ENCODE measurements at regions not wholly inside any gene's neighbourhood (a gene's known extent, or its start where the extent isn't known, plus 50 kb on each side); places are given as distances from the start of the nearest gene placed in this dataset.

DNA sequence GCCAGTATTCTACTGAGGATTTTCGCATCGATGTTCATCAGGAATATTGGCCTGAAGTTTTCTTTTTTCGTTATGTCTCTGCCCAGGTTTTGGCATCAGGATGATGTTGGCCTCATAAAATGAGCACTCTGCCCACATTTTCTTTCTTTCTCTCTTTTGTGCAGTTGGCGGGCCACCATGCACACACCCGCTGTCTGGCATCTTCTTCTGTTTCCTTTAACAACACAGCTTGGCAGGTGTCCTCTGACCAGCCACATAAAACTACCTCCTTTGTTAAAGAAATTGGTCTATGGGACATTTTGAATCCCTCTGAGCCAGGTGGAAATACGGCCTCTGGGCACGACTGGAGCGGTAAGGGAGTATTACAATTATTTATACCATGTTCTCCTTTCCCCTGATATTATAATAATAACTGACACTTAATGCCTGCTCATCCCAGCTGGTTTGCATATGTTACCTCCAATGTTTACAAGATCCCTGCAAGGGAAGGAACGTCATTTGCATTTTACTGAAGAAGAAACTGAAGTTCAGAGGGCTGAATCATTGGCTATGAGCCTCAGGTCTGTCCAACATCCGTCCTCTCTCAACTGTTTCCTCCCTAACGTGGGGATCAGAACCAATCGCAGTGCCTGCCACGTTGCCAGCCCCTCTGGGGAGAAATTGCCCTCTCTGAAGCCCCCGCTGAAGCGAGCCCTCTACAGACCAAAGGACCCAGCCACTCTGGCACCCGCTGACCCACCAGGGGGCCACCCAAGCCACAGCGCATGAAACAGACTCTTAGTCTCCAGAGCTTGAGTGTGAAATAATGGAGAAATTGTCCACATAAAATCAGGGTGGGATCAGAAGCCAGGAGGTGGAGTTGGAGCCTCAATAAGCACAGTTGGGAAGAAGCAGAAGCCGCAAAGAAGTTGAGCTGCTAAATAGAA, 125.0 kb upstream of the FOXK1 start:
- DNase-seq: no peak
- ChIA-PET CTCF (interaction anchor here (0.5 kb wide), 1 partner anchor 1310 kb away, joined by 3 read pairs; no protein-coding TSS in a partner anchor), POLR2A (no interaction called here)
- H3K9me3 ChIP-seq (ENCODE audit: control insufficient read depth in 2 of 3, low read length in 3 of 3): peaks cover 0 to 16% (median 0%) of the 10 kb centered on the region in 3 experiments
- Mint-ChIP-seq H3K27me3 (peaks cover 4 to 43% (median 40%) of the 10 kb centered on the region in 5 donors), H3K9me3 (peaks cover 10 to 48% (median 25%) of the 10 kb centered on the region in 11 donors), H3K27ac (no peak overlapping the region), H3K36me3 (peaks cover 0 to 8% (median 3%) of the 10 kb centered on the region in 5 donors), H3K4me3 (no peak overlapping the region), H3K4me1 (peaks cover 0 to 1% (median 0%) of the 10 kb centered on the region in 7 donors)
- peaks cover 0 to 6% of the 10 kb centered on the region in 2 donors for H3K27me3 ChIP-seq (ENCODE audit: control insufficient read depth in 2 of 2, insufficient read depth in 2 of 2, low read length in 2 of 2)
- no peaks in the 10 kb centered on the region for H3K36me3 ChIP-seq (ENCODE audit: control insufficient read depth in 2 of 3, insufficient read depth in 3 of 3, low read length in 3 of 3)
- no peak for ATAC-seq
- intact Hi-C loops (cut with micrococcal nuclease): no loop called here
- H3K27ac ChIP-seq (ENCODE audit: low read depth, low read length): no peak overlapping the region
- no peaks in the 10 kb centered on the region for H3K4me1 ChIP-seq (ENCODE audit: control insufficient read depth in 2 of 2, insufficient read depth in 2 of 2, low read length in 2 of 2)
- H3K4me3 ChIP-seq (ENCODE audit: low read length): no peak overlapping the region

DNA sequence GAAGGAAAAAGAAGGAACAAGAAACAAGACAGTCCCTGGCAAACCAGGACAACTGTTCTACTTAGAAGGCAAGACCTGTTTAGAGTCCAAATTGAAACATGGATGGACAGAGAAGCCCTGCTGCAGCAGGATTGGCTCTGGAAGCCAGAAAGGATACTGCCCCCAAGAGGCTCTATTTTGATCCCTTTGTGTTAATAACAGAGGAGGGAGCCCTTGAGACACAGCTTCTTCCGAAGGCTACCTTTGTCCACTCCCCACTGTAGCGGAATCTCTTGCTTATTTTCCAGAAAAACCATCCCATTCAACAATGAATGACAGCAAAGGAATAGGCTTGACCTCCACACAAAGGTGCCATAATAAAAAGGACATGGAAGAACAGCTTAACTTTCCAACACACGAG, 120.3 kb upstream of the FOXK1 start:
- Histone ChIP-seq H3K4me3 (ENCODE audit: low read length) (no peak overlapping the region), H3K9me3 (ENCODE audit: control insufficient read depth in 2 of 3, low read length in 3 of 3) (no peaks in the 10 kb centered on the region), H3K4me1 (ENCODE audit: control insufficient read depth in 2 of 2, insufficient read depth in 2 of 2, low read length in 2 of 2) (no peaks in the 10 kb centered on the region), H3K36me3 (ENCODE audit: control insufficient read depth in 2 of 3, insufficient read depth in 3 of 3, low read length in 3 of 3) (no peaks in the 10 kb centered on the region), H3K27ac (ENCODE audit: low read depth, low read length) (no peak overlapping the region), H3K27me3 (ENCODE audit: control insufficient read depth in 2 of 2, insufficient read depth in 2 of 2, low read length in 2 of 2) (peaks cover 0 to 6% of the 10 kb centered on the region in 2 donors)
- POLR2A ChIA-PET: no interaction called here
- CTCF ChIA-PET: no interaction called here
- H3K36me3 Mint-ChIP-seq: peaks cover 0 to 8% (median 0%) of the 10 kb centered on the region in 5 donors
- H3K27ac Mint-ChIP-seq: no peak overlapping the region
- intact Hi-C loops (cut with micrococcal nuclease): no loop called here
- ATAC-seq (no peak), DNase-seq (no peak)
- H3K27me3 Mint-ChIP-seq: peaks cover 4 to 42% (median 38%) of the 10 kb centered on the region in 5 donors
- H3K4me1 Mint-ChIP-seq: peaks cover 0 to 1% (median 0%) of the 10 kb centered on the region in 7 donors
- peaks cover 0 to 6% (median 2%) of the 10 kb centered on the region in 11 donors for H3K9me3 Mint-ChIP-seq
- no peak overlapping the region for H3K4me3 Mint-ChIP-seq

DNA sequence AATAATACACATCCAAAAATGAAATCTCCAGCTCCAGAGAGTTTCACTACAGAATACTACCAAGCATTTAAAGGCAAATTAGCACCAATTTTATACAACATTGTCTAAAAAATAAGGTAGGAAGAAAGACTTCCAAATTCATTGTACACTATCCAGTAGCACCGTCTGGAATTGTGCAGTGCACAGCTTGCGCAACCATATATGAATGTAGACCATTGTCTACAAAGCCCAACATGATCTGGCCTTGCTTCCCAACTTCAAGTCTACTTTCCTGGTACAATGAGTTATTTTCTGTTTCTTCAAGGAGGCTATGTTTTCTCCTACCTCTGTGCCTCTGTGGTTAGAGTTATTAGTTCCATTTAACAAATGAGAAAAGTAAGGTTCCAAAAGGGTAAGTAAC, 115.4 kb upstream of the FOXK1 start:
- no peaks in the 10 kb centered on the region for H3K9me3 ChIP-seq (ENCODE audit: control insufficient read depth in 2 of 3, low read length in 3 of 3)
- no peak overlapping the region for H3K27ac Mint-ChIP-seq
- no peak for DNase-seq
- no peak overlapping the region for H3K27ac ChIP-seq (ENCODE audit: low read depth, low read length)
- no peak overlapping the region for H3K4me3 ChIP-seq (ENCODE audit: low read length)
- H3K4me1 ChIP-seq (ENCODE audit: control insufficient read depth in 2 of 2, insufficient read depth in 2 of 2, low read length in 2 of 2): no peaks in the 10 kb centered on the region
- no peaks in the 10 kb centered on the region for H3K36me3 ChIP-seq (ENCODE audit: control insufficient read depth in 2 of 3, insufficient read depth in 3 of 3, low read length in 3 of 3)
- intact Hi-C loops (cut with micrococcal nuclease): no loop called here
- peaks cover 0 to 5% (median 0%) of the 10 kb centered on the region in 11 donors for H3K9me3 Mint-ChIP-seq
- no peaks in the 10 kb centered on the region for H3K4me1 Mint-ChIP-seq
- no peak overlapping the region for H3K4me3 Mint-ChIP-seq
- POLR2A ChIA-PET: no interaction called here
- H3K36me3 Mint-ChIP-seq: no peaks in the 10 kb centered on the region
- CTCF ChIA-PET: no interaction called here
- no peaks in the 10 kb centered on the region for H3K27me3 ChIP-seq (ENCODE audit: control insufficient read depth in 2 of 2, insufficient read depth in 2 of 2, low read length in 2 of 2)
- no peak for ATAC-seq
- peaks cover 0 to 14% (median 10%) of the 10 kb centered on the region in 5 donors for H3K27me3 Mint-ChIP-seq

DNA sequence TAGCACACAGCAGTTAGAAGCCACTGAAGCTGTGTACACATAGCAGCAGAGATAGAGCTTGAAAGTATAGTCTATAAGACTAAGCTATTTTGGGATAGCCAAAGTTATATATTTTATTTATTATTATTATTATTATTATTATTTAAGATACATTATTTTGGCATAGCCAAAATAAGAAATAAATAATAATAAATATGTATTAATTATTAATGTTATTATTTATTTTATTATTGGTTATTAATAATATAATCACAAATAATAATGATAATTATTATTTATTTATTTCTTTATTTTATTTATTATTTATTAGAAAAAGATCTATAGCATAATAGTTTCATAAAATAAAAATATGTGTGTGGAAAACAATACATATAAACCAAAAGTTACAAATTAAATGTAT, 107.2 kb upstream of the FOXK1 start:
- Mint-ChIP-seq H3K4me3 (no peak overlapping the region), H3K4me1 (peaks cover 0 to 2% (median 0%) of the 10 kb centered on the region in 7 donors), H3K27me3 (peaks cover 0 to 19% (median 4%) of the 10 kb centered on the region in 5 donors), H3K9me3 (peaks cover 0 to 14% (median 5%) of the 10 kb centered on the region in 11 donors), H3K27ac (no peak overlapping the region), H3K36me3 (peaks cover 0 to 5% (median 3%) of the 10 kb centered on the region in 5 donors)
- Histone ChIP-seq H3K4me3 (ENCODE audit: low read length) (no peak overlapping the region), H3K4me1 (ENCODE audit: control insufficient read depth in 2 of 2, insufficient read depth in 2 of 2, low read length in 2 of 2) (no peaks in the 10 kb centered on the region), H3K27me3 (ENCODE audit: control insufficient read depth in 2 of 2, insufficient read depth in 2 of 2, low read length in 2 of 2) (no peaks in the 10 kb centered on the region), H3K27ac (ENCODE audit: low read depth, low read length) (no peak overlapping the region), H3K36me3 (ENCODE audit: control insufficient read depth in 2 of 3, insufficient read depth in 3 of 3, low read length in 3 of 3) (no peaks in the 10 kb centered on the region), H3K9me3 (ENCODE audit: control insufficient read depth in 2 of 3, low read length in 3 of 3) (no peaks in the 10 kb centered on the region)
- DNase-seq (no peak), ATAC-seq (no peak)
- POLR2A ChIA-PET: no interaction called here
- CTCF ChIA-PET: no interaction called here
- intact Hi-C loops (cut with micrococcal nuclease): no loop called here

DNA sequence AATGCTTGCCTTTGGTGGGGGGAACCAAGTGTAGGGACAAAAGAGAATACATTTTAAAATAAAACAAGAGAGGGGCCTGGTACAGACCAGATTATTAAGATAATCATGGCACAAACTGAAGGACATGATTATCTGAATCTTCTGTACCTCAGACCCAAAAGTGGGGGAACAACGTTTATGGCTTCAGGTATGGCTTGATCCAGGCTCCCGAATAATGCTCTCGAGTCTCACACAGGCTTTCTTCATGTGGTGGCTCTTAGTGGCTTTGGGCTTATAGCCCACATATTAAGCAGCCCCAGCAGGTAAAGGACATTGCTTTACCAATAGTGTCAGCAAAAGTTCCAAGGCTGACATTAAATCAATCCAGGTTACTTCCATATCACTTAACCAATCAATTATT, 106.8 kb upstream of the FOXK1 start:
- H3K36me3 ChIP-seq (ENCODE audit: control insufficient read depth in 2 of 3, insufficient read depth in 3 of 3, low read length in 3 of 3): no peaks in the 10 kb centered on the region
- H3K4me1 Mint-ChIP-seq: peaks cover 0 to 2% (median 0%) of the 10 kb centered on the region in 7 donors
- no peak for DNase-seq
- CTCF ChIA-PET: no interaction called here
- peaks cover 0 to 5% (median 3%) of the 10 kb centered on the region in 5 donors for H3K36me3 Mint-ChIP-seq
- no peaks in the 10 kb centered on the region for H3K9me3 ChIP-seq (ENCODE audit: control insufficient read depth in 2 of 3, low read length in 3 of 3)
- H3K27me3 ChIP-seq (ENCODE audit: control insufficient read depth in 2 of 2, insufficient read depth in 2 of 2, low read length in 2 of 2): no peaks in the 10 kb centered on the region
- H3K4me1 ChIP-seq (ENCODE audit: control insufficient read depth in 2 of 2, insufficient read depth in 2 of 2, low read length in 2 of 2): no peaks in the 10 kb centered on the region
- POLR2A ChIA-PET: no interaction called here
- H3K4me3 Mint-ChIP-seq: no peak overlapping the region
- H3K4me3 ChIP-seq (ENCODE audit: low read length): no peak overlapping the region
- H3K27ac ChIP-seq (ENCODE audit: low read depth, low read length): no peak overlapping the region
- H3K9me3 Mint-ChIP-seq: peaks cover 0 to 14% (median 5%) of the 10 kb centered on the region in 11 donors
- intact Hi-C loops (cut with micrococcal nuclease): no loop called here
- ATAC-seq: no peak
- peaks cover 0 to 19% (median 4%) of the 10 kb centered on the region in 5 donors for H3K27me3 Mint-ChIP-seq
- no peak overlapping the region for H3K27ac Mint-ChIP-seq

DNA sequence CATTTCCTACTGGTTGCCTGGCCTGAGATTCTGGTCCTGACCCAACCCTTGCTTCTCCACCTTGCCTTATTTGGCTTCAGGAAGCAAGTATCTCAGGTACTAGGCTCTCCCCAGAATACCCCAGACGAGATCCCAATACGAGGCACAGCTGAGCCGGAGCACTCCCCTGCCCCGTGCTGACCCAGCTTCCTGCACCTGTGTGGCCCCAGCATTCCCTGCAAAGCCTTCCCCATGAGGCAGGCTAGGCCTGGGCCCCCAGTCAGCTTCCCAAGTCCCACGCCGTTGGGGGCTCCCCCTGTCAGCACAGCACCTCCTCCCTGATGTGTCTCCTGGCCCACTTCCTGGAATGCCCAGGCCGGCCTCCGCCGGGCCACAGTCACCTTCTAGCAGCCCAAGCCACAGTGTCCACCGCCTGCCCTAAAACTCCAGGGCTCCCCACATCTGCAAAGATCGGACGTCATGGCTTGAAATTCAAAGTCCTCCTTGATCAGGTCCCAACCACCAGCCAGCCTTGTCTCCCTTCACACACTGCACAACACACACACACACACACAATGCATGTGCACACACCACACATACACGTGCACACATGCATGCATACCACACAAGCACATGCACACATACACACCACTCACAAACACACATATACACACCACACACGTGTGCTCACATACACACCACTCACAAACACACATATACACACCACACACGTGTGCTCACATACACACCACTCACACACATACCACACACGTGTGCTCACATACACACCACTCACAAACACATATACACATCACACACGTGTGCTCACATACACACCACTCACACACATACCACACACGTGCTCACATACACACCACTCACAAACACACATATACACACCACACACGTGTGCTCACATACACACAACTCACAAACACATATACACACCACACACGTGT, 78.9 kb upstream of the FOXK1 start:
- intact Hi-C loops (cut with micrococcal nuclease): no loop called here
- H3K9me3 ChIP-seq (ENCODE audit: control insufficient read depth in 2 of 3, low read length in 3 of 3): no peaks in the 10 kb centered on the region
- H3K27me3 ChIP-seq (ENCODE audit: control insufficient read depth in 2 of 2, insufficient read depth in 2 of 2, low read length in 2 of 2): no peaks in the 10 kb centered on the region
- no peak for DNase-seq
- Mint-ChIP-seq H3K4me3 (no peak overlapping the region), H3K9me3 (peaks cover 0 to 2% (median 0%) of the 10 kb centered on the region in 11 donors), H3K36me3 (no peaks in the 10 kb centered on the region), H3K27me3 (peaks cover 0 to 3% (median 0%) of the 10 kb centered on the region in 5 donors), H3K27ac (no peak overlapping the region), H3K4me1 (peaks cover 0 to 1% (median 0%) of the 10 kb centered on the region in 7 donors)
- ChIA-PET POLR2A (no interaction called here), CTCF (no interaction called here)
- H3K36me3 ChIP-seq (ENCODE audit: control insufficient read depth in 2 of 3, insufficient read depth in 3 of 3, low read length in 3 of 3): no peaks in the 10 kb centered on the region
- no peak for ATAC-seq
- H3K4me1 ChIP-seq (ENCODE audit: control insufficient read depth in 2 of 2, insufficient read depth in 2 of 2, low read length in 2 of 2): no peaks in the 10 kb centered on the region
- H3K27ac ChIP-seq (ENCODE audit: low read depth, low read length): no peak overlapping the region
- no peak overlapping the region for H3K4me3 ChIP-seq (ENCODE audit: low read length)
